ENCODE measurements at regions not wholly inside any gene's neighbourhood (a gene's known extent, or its start where the extent isn't known, plus 50 kb on each side); places are given as distances from the start of the nearest gene placed in this dataset.

GRCh38 chr5:103336941-103337340, 78.4 kb downstream of the MACIR start:
- no peak for DNase-seq

- DNase-seq = no peak
Observed at GRCh38 chr5:103333376-103333775, 74.8 kb downstream of the MACIR start.

GRCh38 chr5:103330875-103331274, 72.3 kb downstream of the MACIR start:
- DNase-seq = no peak

Data from NCI-H1436 treated with DMSO at 0.1 percent for 48 hours (cell line).